H9 (cell line): ENCODE measurements at regions not wholly inside any gene's neighbourhood (a gene's known extent, or its start where the extent isn't known, plus 50 kb on each side); places are given as distances from the start of the nearest gene placed in this dataset.

Experiments used
- DNase-seq: peaks from one replicate; pipeline ENCODE4 v3.0.0-alpha.2; 2017
- H2AFZ ChIP-seq: one replicate; pipeline ENCODE4 v1.6.1; 2013; ENCODE audit warnings: mild to moderate bottlenecking, low read length, control low read depth, moderate library complexity
- H2AK5ac ChIP-seq: 2 replicates; pipeline ENCODE4 v1.6.1; 2013; ENCODE audit warnings: low read length, control low read depth, mixed read lengths; ENCODE audit not compliant: insufficient read length
- H2BK120ac ChIP-seq: one replicate; pipeline ENCODE4 v1.6.1; 2013; ENCODE audit warnings: low read depth, mild to moderate bottlenecking, low read length, control low read depth, inconsistent platforms; ENCODE audit not compliant: poor library complexity, severe bottlenecking
- H2BK12ac ChIP-seq: 2 replicates; pipeline ENCODE4 v1.6.1; 2013; ENCODE audit warnings: low read length, control low read depth, mixed read lengths, low read depth; ENCODE audit not compliant: insufficient read length
- H2BK15ac ChIP-seq: 2 replicates; pipeline ENCODE4 v1.6.1; 2013; ENCODE audit warnings: low read depth, low read length, control low read depth
- H2BK20ac ChIP-seq: one replicate; pipeline ENCODE4 v1.6.1; 2013; ENCODE audit warnings: low read depth, mild to moderate bottlenecking, low read length, control low read depth, inconsistent platforms; ENCODE audit not compliant: poor library complexity, severe bottlenecking
- H2BK5ac ChIP-seq: 2 replicates; pipeline ENCODE4 v1.6.1; 2013; ENCODE audit warnings: low read length, control low read depth, mixed read lengths; ENCODE audit not compliant: insufficient read length
- H3K14ac ChIP-seq: 2 replicates; pipeline ENCODE4 v1.6.1; 2013; ENCODE audit warnings: low read length, control low read depth; ENCODE audit not compliant: insufficient read depth
- H3K18ac ChIP-seq: 2 replicates; pipeline ENCODE4 v1.6.1; 2013; ENCODE audit warnings: low read depth, mild to moderate bottlenecking, mixed read lengths, low read length, control low read depth; ENCODE audit not compliant: insufficient read length
- H3K23ac ChIP-seq: 2 replicates; pipeline ENCODE4 v1.6.1; 2013; ENCODE audit warnings: low read length, control low read depth, mixed read lengths, low read depth; ENCODE audit not compliant: insufficient read length
- H3K23me2 ChIP-seq: 2 replicates; pipeline ENCODE4 v1.6.1; 2013; ENCODE audit warnings: low read depth, mild to moderate bottlenecking, mixed read lengths, low read length, control low read depth; ENCODE audit not compliant: insufficient read length, poor library complexity, severe bottlenecking
- H3K27ac ChIP-seq: 2 replicates; pipeline ENCODE4 v1.5.1; 2013; ENCODE audit warnings: low read length, control low read depth, mixed read lengths, low read depth; ENCODE audit not compliant: insufficient read length
- H3K27me3 ChIP-seq: 2 replicates; pipeline ENCODE4 v1.6.1; 2013; ENCODE audit warnings: low read length, control low read depth, inconsistent platforms; ENCODE audit not compliant: insufficient read depth
- H3K4ac ChIP-seq: 2 replicates; pipeline ENCODE4 v1.6.1; 2013; ENCODE audit warnings: low read depth, mild to moderate bottlenecking, control low read depth, inconsistent platforms, low read length, moderate library complexity
- H3K4me1 ChIP-seq: 2 replicates; pipeline ENCODE4 v1.6.1; 2013; ENCODE audit warnings: low read length, control low read depth, inconsistent platforms; ENCODE audit not compliant: insufficient read depth
- H3K4me2 ChIP-seq: 2 replicates; pipeline ENCODE4 v1.6.1; 2013; ENCODE audit warnings: low read length, control low read depth, mixed read lengths; ENCODE audit not compliant: insufficient read length, insufficient read depth
- H3K56ac ChIP-seq: 2 replicates; pipeline ENCODE4 v1.6.1; 2013; ENCODE audit warnings: low read depth, mild to moderate bottlenecking, mixed read lengths, low read length, control low read depth; ENCODE audit not compliant: insufficient read length
- H3K79me1 ChIP-seq: 2 replicates; pipeline ENCODE4 v1.6.1; 2013; ENCODE audit warnings: low read depth, mild to moderate bottlenecking, moderate library complexity, low read length, control low read depth, inconsistent platforms; ENCODE audit not compliant: insufficient read depth, poor library complexity, severe bottlenecking
- H3K79me2 ChIP-seq: 2 replicates; pipeline ENCODE4 v1.6.1; 2013; ENCODE audit warnings: low read length, control low read depth, inconsistent platforms; ENCODE audit not compliant: insufficient read depth
- H3K9ac ChIP-seq: 2 replicates; pipeline ENCODE4 v1.6.1; 2013; ENCODE audit warnings: low read length, control low read depth, mixed read lengths; ENCODE audit not compliant: insufficient read length; ENCODE audit errors: extremely low read depth
- H3K9me3 ChIP-seq: one replicate; pipeline ENCODE4 v1.6.1; 2013; ENCODE audit warnings: low read depth, low read length, inconsistent platforms; ENCODE audit not compliant: control insufficient read depth
- H3T11ph ChIP-seq: one replicate; pipeline ENCODE4 v1.6.1; 2013; ENCODE audit warnings: mild to moderate bottlenecking, low read length, control low read depth, inconsistent platforms
- H4K20me1 ChIP-seq: one replicate; pipeline ENCODE4 v1.6.1; 2013; ENCODE audit not compliant: control insufficient read depth, insufficient read length, insufficient read depth
- H4K5ac ChIP-seq: 2 replicates; pipeline ENCODE4 v1.6.1; 2013; ENCODE audit warnings: low read depth, mild to moderate bottlenecking, mixed read lengths, low read length, control low read depth; ENCODE audit not compliant: insufficient read length
- H4K8ac ChIP-seq: replicated peaks from 2 replicates; pipeline ENCODE4 v1.6.1; 2013; ENCODE audit warnings: low read length, control low read depth, mixed read lengths, low read depth; ENCODE audit not compliant: insufficient read length
- H4K91ac ChIP-seq: 2 replicates; pipeline ENCODE4 v1.6.1; 2013; ENCODE audit warnings: low read depth, mild to moderate bottlenecking, moderate library complexity, mixed read lengths, low read length, control low read depth; ENCODE audit not compliant: insufficient read length
- H3K27ac Mint-ChIP-seq, 3 experiments: 2 replicates in 2 of 3; 3 replicates in 1 of 3; pipeline ENCODE4 v1.8.0; 2020 to 2021; ENCODE audit warnings: mixed read lengths in 3 of 3, mild to moderate bottlenecking in 1 of 3, moderate library complexity in 1 of 3
- H3K27me3 Mint-ChIP-seq: 2 replicates; pipeline ENCODE4 v1.8.0; 2021; ENCODE audit warnings: low read depth, mild to moderate bottlenecking, moderate library complexity, mixed read lengths
- H3K36me3 Mint-ChIP-seq, 3 experiments: 2 replicates in 2 of 3; 3 replicates in 1 of 3; pipeline ENCODE4 v1.8.0; 2020 to 2021; ENCODE audit warnings: low read depth in 3 of 3, mixed read lengths in 3 of 3; ENCODE audit not compliant: insufficient read depth in 1 of 3
- H3K4me1 Mint-ChIP-seq, 2 experiments: 2 replicates each; pipeline ENCODE4 v1.8.0; 2020; ENCODE audit warnings: mixed read lengths in 2 of 2
- H3K4me3 Mint-ChIP-seq, 2 experiments: 2 replicates in 1 of 2; 3 replicates in 1 of 2; pipeline ENCODE4 v1.8.0; 2020 to 2021; ENCODE audit warnings: mild to moderate bottlenecking in 2 of 2, mixed read lengths in 2 of 2, moderate library complexity in 1 of 2
- H3K9me3 Mint-ChIP-seq, 2 experiments: 2 replicates in 1 of 2; 3 replicates in 1 of 2; pipeline ENCODE4 v1.8.0; 2020; ENCODE audit warnings: mild to moderate bottlenecking in 2 of 2, mixed read lengths in 2 of 2, moderate library complexity in 1 of 2
- CTCF ChIP-seq: fragments of 200-600 bp; sonication (generic); conservative IDR thresholded peaks from 3 replicates; pipeline ENCODE4 v1.8.0; 2021; ENCODE audit warnings: antibody characterized with exemption, mild to moderate bottlenecking
- WGBS: extraction: QIAGEN DNeasy Blood & Tissue Kit; methylation state at CpG from one replicate; pipeline ENCODE4 v1.1.7; 2013; ENCODE audit warnings: missing lambda C conversion rate, low lambda C conversion rate, mixed read lengths; ENCODE audit not compliant: insufficient read length; ENCODE audit errors: extremely low coverage; 5-methylcytosine and 5-hydroxymethylcytosine counted together

DNA sequence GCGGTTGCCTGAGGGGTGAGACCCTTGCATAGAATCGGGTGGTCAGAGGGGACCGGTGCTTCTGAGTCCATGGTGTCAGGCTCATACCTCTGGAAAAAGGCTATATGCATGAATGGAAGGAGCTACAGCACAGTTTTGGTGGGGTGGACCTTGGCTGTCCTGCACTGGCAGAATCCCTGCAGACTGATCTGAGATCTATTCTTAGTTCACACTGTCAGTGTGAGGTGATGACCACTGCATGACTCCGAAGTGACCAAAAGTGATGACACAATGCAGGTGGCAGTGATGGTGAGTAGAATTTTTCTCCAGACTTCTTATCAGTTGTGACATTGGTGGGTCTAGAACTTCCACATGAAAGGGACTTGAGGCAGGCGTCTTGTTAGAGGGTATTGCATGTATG, 105.2 kb upstream of the SLC28A3 start:
- no peak overlapping the region for H2BK20ac ChIP-seq
- no peak for TF ChIP-seq CTCF

More for the DNA sequence above, 105.2 kb upstream of the SLC28A3 start:
- Histone ChIP-seq H3K27me3 (no peaks in the 10 kb centered on the region), H2AK5ac (no peak overlapping the region), H3K23me2 (no peaks in the 10 kb centered on the region), H2BK120ac (no peak overlapping the region), H3K4me2 (no peak overlapping the region), H3K9ac (no peak overlapping the region), H3K18ac (no peak overlapping the region), H3K4me1 (no peaks in the 10 kb centered on the region), H4K5ac (no peak overlapping the region), H4K20me1 (no peaks in the 10 kb centered on the region), H4K8ac (no peak overlapping the region), H3K79me2 (no peaks in the 10 kb centered on the region), H3K56ac (no peak overlapping the region), H3K79me1 (no peaks in the 10 kb centered on the region), H4K91ac (no peak overlapping the region), H2BK12ac (no peak overlapping the region), H2BK5ac (no peak overlapping the region), H2AFZ (no peak overlapping the region), H3K14ac (no peak overlapping the region), H3K4ac (no peak overlapping the region), H2BK15ac (no peak overlapping the region), H3K23ac (no peak overlapping the region), H3T11ph (no peak overlapping the region), H3K9me3 (no peaks in the 10 kb centered on the region), H3K27ac (no peak overlapping the region)
- WGBS, result no CpG with 5 or more reads among the region's 5 CpGs
- H3K4me1 Mint-ChIP-seq, result no peaks in the 10 kb centered on the region
- H3K27ac Mint-ChIP-seq, result no peak overlapping the region
- H3K9me3 Mint-ChIP-seq, result no peaks in the 10 kb centered on the region
- DNase-seq, result no peak
- H3K36me3 Mint-ChIP-seq, result no peaks in the 10 kb centered on the region
- H3K27me3 Mint-ChIP-seq, result no peaks in the 10 kb centered on the region; the same call in 1 of the 2 replicates
- no peak overlapping the region for H3K4me3 Mint-ChIP-seq
